Astrocyte (in vitro differentiated cells and primary cell): ENCODE measurements at regions not wholly inside any gene's neighbourhood (a gene's known extent, or its start where the extent isn't known, plus 50 kb on each side); places are given as distances from the start of the nearest gene placed in this dataset.
A peak's percentile ranks its signal among the peaks of the same experiment; 100 is the strongest.

Experiments used
- DNase-seq: peaks from one replicate; pipeline ENCODE4 v3.0.0-alpha.2; 2010; ENCODE audit warnings: low read depth
- FAIRE-seq: peaks from 2 replicates; lab custom pipeline; 2011; peaks lifted over from hg19 to GRCh38; lab: Jason Lieb, UNC
- H2AFZ ChIP-seq: 2 replicates; pipeline ENCODE4 v1.6.0; 2012; ENCODE audit warnings: low read depth, low read length, inconsistent platforms
- H3K27ac ChIP-seq: 2 replicates; pipeline ENCODE4 v1.5.1; 2011; ENCODE audit warnings: low read depth, low read length, inconsistent platforms
- H3K27me3 ChIP-seq: 2 replicates; pipeline ENCODE4 v1.6.0; 2011; ENCODE audit warnings: low read length, inconsistent platforms; ENCODE audit not compliant: insufficient read depth
- H3K36me3 ChIP-seq: 2 replicates; pipeline ENCODE4 v1.5.1; 2011; ENCODE audit warnings: low read length, inconsistent platforms; ENCODE audit not compliant: insufficient read depth
- H3K4me1 ChIP-seq: 2 replicates; pipeline ENCODE4 v1.5.1; 2011; ENCODE audit warnings: low read length, inconsistent platforms; ENCODE audit not compliant: insufficient read depth
- H3K4me2 ChIP-seq: 2 replicates; pipeline ENCODE4 v1.6.0; 2012; ENCODE audit warnings: low read length, inconsistent platforms
- H3K4me3 ChIP-seq: 2 replicates; pipeline ENCODE4 v1.5.1; 2011; ENCODE audit warnings: low read depth, mild to moderate bottlenecking, low read length, inconsistent platforms; ENCODE audit not compliant: insufficient read depth
- H3K79me2 ChIP-seq: 2 replicates; pipeline ENCODE4 v1.6.0; 2012; ENCODE audit warnings: mild to moderate bottlenecking, low read length, inconsistent platforms; ENCODE audit not compliant: insufficient read depth
- H3K9ac ChIP-seq: 2 replicates; pipeline ENCODE4 v1.6.0; 2012; ENCODE audit warnings: mild to moderate bottlenecking, low read length, inconsistent platforms
- H3K9me3 ChIP-seq: 2 replicates; pipeline ENCODE4 v1.5.1; 2012; ENCODE audit warnings: low read depth, mild to moderate bottlenecking, low read length, inconsistent platforms; ENCODE audit not compliant: insufficient read depth
- H4K20me1 ChIP-seq: 2 replicates; pipeline ENCODE4 v1.6.0; 2012; ENCODE audit warnings: low read length, inconsistent platforms; ENCODE audit not compliant: insufficient read depth
- H3K27ac Mint-ChIP-seq: one replicate; pipeline ENCODE4 v1.8.0; 2021; ENCODE audit warnings: mild to moderate bottlenecking, mixed read lengths; ENCODE audit not compliant: unreplicated experiment
- H3K27me3 Mint-ChIP-seq: one replicate; pipeline ENCODE4 v1.8.0; 2021; ENCODE audit warnings: low read depth, mixed read lengths; ENCODE audit not compliant: unreplicated experiment
- H3K36me3 Mint-ChIP-seq: one replicate; pipeline ENCODE4 v1.8.0; 2021; ENCODE audit warnings: low read depth, mixed read lengths; ENCODE audit not compliant: unreplicated experiment
- H3K4me1 Mint-ChIP-seq: one replicate; pipeline ENCODE4 v1.8.0; 2021; ENCODE audit warnings: low read depth, mixed read lengths; ENCODE audit not compliant: unreplicated experiment
- H3K4me3 Mint-ChIP-seq: one replicate; pipeline ENCODE4 v1.8.0; 2021; ENCODE audit warnings: mild to moderate bottlenecking, moderate library complexity, mixed read lengths; ENCODE audit not compliant: unreplicated experiment
- H3K9me3 Mint-ChIP-seq: one replicate; pipeline ENCODE4 v1.8.0; 2021; ENCODE audit warnings: mild to moderate bottlenecking, mixed read lengths; ENCODE audit not compliant: unreplicated experiment
- EZH2 ChIP-seq: IDR thresholded peaks from 2 replicates; pipeline ENCODE4 v1.6.1; 2012; ENCODE audit warnings: mild to moderate bottlenecking, low read length, inconsistent platforms; ENCODE audit not compliant: insufficient read depth
- TF ChIP-seq, protein P1 (sequence below): IDR thresholded peaks from 2 replicates; pipeline ENCODE4 v1.5.1; 2011; ENCODE audit warnings: low read depth, mild to moderate bottlenecking, inconsistent platforms, low read length, moderate library complexity; ENCODE audit not compliant: insufficient read depth

DNA sequence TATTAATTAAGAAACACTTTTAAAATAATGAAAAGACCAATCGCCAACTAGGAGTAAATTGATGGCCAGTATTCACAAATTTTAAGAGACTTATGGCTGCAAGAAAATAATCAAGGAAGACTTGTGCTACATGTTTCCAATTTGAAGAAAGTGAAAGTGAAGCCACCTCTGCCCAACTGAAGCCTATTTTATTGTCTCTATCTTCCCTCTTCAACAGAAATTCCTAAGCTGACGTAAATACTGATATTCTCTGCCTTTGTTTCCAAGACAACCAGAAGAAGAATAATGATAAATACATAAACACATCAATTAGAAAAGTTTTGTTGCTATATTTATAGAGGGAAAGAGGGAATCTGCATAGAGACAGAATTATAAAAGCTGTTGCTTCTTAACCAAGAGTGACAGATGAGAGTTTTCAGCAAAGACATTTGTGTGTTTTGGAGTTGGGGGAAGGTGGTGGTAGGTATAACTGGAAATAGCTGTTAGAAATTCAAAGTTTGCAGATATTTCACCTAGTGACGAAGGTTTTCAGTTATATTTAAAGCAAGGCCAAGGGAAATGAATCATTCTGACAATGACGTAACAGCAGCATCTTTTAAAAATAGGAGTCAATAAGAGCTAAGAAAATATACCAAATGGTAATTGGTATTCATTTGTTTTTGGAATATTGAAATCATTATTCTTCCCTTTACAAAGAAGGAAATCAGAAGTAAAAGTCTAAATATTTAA lies 576.6 kb upstream of the SORCS1 start:
- H3K4me3 Mint-ChIP-seq = no peak overlapping the region
- Histone ChIP-seq H3K36me3 (no peaks in the 10 kb centered on the region), H3K79me2 (no peaks in the 10 kb centered on the region), H3K9ac (no peak overlapping the region), H3K4me1 (no peaks in the 10 kb centered on the region), H3K4me3 (no peak overlapping the region), H4K20me1 (no peaks in the 10 kb centered on the region), H3K9me3 (no peaks in the 10 kb centered on the region), H2AFZ (no peak overlapping the region), H3K4me2 (peak overlapping the region; percentile 60), H3K27ac (peak overlapping the region; percentile 28), H3K27me3 (no peaks in the 10 kb centered on the region)
- TF ChIP-seq, protein P1, sequence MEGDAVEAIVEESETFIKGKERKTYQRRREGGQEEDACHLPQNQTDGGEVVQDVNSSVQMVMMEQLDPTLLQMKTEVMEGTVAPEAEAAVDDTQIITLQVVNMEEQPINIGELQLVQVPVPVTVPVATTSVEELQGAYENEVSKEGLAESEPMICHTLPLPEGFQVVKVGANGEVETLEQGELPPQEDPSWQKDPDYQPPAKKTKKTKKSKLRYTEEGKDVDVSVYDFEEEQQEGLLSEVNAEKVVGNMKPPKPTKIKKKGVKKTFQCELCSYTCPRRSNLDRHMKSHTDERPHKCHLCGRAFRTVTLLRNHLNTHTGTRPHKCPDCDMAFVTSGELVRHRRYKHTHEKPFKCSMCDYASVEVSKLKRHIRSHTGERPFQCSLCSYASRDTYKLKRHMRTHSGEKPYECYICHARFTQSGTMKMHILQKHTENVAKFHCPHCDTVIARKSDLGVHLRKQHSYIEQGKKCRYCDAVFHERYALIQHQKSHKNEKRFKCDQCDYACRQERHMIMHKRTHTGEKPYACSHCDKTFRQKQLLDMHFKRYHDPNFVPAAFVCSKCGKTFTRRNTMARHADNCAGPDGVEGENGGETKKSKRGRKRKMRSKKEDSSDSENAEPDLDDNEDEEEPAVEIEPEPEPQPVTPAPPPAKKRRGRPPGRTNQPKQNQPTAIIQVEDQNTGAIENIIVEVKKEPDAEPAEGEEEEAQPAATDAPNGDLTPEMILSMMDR = no peak
- TF ChIP-seq EZH2 = no peak
- H3K4me1 Mint-ChIP-seq = no peaks in the 10 kb centered on the region
- H3K27me3 Mint-ChIP-seq = no peaks in the 10 kb centered on the region
- H3K27ac Mint-ChIP-seq = no peak overlapping the region
- FAIRE-seq (peak; percentile 47), DNase-seq (peak; percentile 22)
- H3K36me3 Mint-ChIP-seq = no peaks in the 10 kb centered on the region
- H3K9me3 Mint-ChIP-seq = no peaks in the 10 kb centered on the region

- H3K4me1 Mint-ChIP-seq = no peaks in the 10 kb centered on the region
- Histone ChIP-seq H3K9ac (no peak overlapping the region), H3K27me3 (no peaks in the 10 kb centered on the region), H3K27ac (no peak overlapping the region), H3K4me3 (no peak overlapping the region), H4K20me1 (no peaks in the 10 kb centered on the region), H3K4me1 (no peaks in the 10 kb centered on the region), H3K79me2 (no peaks in the 10 kb centered on the region), H3K36me3 (no peaks in the 10 kb centered on the region), H2AFZ (no peak overlapping the region), H3K4me2 (no peak overlapping the region), H3K9me3 (no peaks in the 10 kb centered on the region)
- FAIRE-seq (no peak), DNase-seq (no peak)
- H3K9me3 Mint-ChIP-seq = peaks cover 3% of the 10 kb centered on the region
- H3K27ac Mint-ChIP-seq = no peak overlapping the region
- no peaks in the 10 kb centered on the region for H3K27me3 Mint-ChIP-seq
- TF ChIP-seq, protein P1 = no peak
- no peak for TF ChIP-seq EZH2
- H3K4me3 Mint-ChIP-seq = no peak overlapping the region
- no peaks in the 10 kb centered on the region for H3K36me3 Mint-ChIP-seq
These were observed 575.4 kb upstream of the SORCS1 start for GRCh38 chr10:107739951-107740350.

DNA sequence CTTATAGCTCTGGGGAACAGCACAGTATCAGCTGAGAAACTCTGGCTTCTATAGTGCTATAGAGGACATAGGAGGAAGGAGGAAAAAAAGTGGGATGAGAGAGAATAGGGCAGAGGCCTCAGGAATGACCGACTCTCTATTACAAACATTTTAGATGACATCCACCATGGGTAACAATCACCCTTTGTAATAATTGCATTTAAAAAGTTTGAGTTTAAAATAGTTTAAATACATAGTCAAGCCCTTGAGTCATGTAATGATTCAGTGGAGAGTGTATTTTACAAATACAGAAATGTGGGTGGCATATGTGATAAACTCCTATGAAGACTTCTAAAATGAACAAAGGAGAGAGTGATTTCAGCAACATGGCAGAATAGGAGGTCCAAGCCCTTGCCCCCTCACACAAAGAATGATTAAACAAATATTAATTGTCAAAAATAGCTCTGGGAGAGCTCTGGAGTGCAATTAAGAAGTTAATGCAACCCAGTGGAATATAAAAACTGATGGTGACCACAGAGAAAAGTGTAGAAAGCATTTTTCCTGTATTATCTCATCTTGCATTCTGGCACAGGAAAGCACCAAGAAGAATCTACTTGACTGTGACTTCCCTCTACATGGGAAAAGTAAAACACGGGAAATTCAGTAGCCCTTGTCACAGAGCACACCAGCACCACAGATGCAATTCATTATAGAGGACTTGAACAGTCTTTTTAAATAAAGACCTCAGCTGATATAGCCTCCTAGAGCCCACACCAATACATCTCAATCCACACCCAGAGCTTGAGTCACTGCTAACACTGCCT lies 569.0 kb upstream of the SORCS1 start:
- H3K27ac ChIP-seq = peak overlapping the region; percentile 60

More for the DNA sequence above, 569.0 kb upstream of the SORCS1 start:
- Histone ChIP-seq H3K36me3 (no peaks in the 10 kb centered on the region), H3K9me3 (peaks cover 4% of the 10 kb centered on the region), H3K79me2 (no peaks in the 10 kb centered on the region), H2AFZ (no peak overlapping the region), H3K4me3 (no peak overlapping the region), H3K4me1 (no peaks in the 10 kb centered on the region), H3K4me2 (peak overlapping the region; percentile 52), H3K27me3 (no peaks in the 10 kb centered on the region), H4K20me1 (no peaks in the 10 kb centered on the region), H3K9ac (peak overlapping the region; percentile 43)
- Mint-ChIP-seq H3K4me1 (peaks cover 10% of the 10 kb centered on the region), H3K27me3 (no peaks in the 10 kb centered on the region), H3K36me3 (no peaks in the 10 kb centered on the region), H3K9me3 (peaks cover 9% of the 10 kb centered on the region), H3K27ac (no peak overlapping the region), H3K4me3 (no peak overlapping the region)
- DNase-seq = peak; percentile 48
- TF ChIP-seq, protein P1 = no peak
- TF ChIP-seq EZH2 = no peak
- no peak for FAIRE-seq
